Panc1 (cell line): ENCODE measurements at regions not wholly inside any gene's neighbourhood (a gene's known extent, or its start where the extent isn't known, plus 50 kb on each side); places are given as distances from the start of the nearest gene placed in this dataset.

Experiments used
- CTCF ChIP-seq: fragments of 450-650 bp; IDR thresholded peaks from 2 replicates; pipeline ENCODE4 v1.5.1; 2017; ENCODE audit warnings: mild to moderate bottlenecking
- POLR2AphosphoS5 ChIP-seq: IDR thresholded peaks from 2 replicates; pipeline ENCODE4 v1.6.1; 2012; ENCODE audit warnings: mild to moderate bottlenecking, low read depth, low read length, moderate library complexity

DNA sequence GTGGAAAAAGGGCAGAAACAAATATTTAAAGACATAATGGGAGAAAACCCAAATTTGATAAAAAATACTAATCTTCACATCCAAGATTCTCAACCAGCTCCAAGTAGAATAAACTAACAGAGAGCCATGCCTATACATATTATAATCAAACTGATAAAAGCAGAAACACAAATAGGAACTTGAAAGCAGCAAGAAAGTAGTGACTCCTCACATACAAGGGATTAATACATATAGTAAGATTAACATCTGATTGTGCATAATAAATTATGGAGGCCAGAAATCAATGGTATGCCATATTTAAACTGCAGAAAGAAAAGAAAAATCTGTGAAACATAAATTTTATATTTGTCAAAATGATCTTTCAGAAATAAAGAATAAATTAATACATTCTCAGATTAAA, 454.3 kb upstream of the PCDH10 start:
- no peak for TF ChIP-seq CTCF
- no peak for TF ChIP-seq POLR2AphosphoS5
